ENCODE measurements at regions not wholly inside any gene's neighbourhood (a gene's known extent, or its start where the extent isn't known, plus 50 kb on each side); places are given as distances from the start of the nearest gene placed in this dataset.

- no peak for TF ChIP-seq UBTF (IDR thresholded peaks at IDR 0.05; ENCODE audit: borderline replicate concordance in 1 of 2, low read depth in 2 of 2, low read length in 2 of 2)
- no peak for TF ChIP-seq TCF7L2 (IDR thresholded peaks at IDR 0.05; ENCODE audit: low read depth, low read length)
These were observed 501.2 kb downstream of the PCNX1 start (continued) for GRCh38 chr14:71408362-71409030.

GRCh38 chr14:71410578-71411284 is 503.5 kb downstream of the PCNX1 start:
- ATAC-seq: no peak
- intact Hi-C loops (cut with micrococcal nuclease): no loop called here
- no peak overlapping the region for H3K4me3 ChIP-seq
- no peak for TF ChIP-seq HINFP (tag; conservative IDR thresholded peaks at IDR 0.05; ENCODE audit: low read depth)
- TF ChIP-seq ZNF253 (CRISPR knock-in tag; conservative IDR thresholded peaks at IDR 0.05): no peak
- no peak for TF ChIP-seq KAT7 (CRISPR knock-in tag; IDR thresholded peaks at IDR 0.05; ENCODE audit: borderline replicate concordance)
- TF ChIP-seq HDAC6 (IDR thresholded peaks at IDR 0.05; ENCODE audit: low read depth, low read length): no peak
- no peak for TF ChIP-seq MTA2 (IDR thresholded peaks at IDR 0.05; ENCODE audit: low read depth)
- no peak for TF ChIP-seq PHF20 (IDR thresholded peaks at IDR 0.05; ENCODE audit: partially characterized antibody)
- TF ChIP-seq ZBTB12 (CRISPR knock-in tag; IDR thresholded peaks at IDR 0.05): no peak
- no peak for TF ChIP-seq ZNF217 (CRISPR knock-in tag; IDR thresholded peaks at IDR 0.05)
- no peak for TF ChIP-seq SAP30 (IDR thresholded peaks at IDR 0.05; ENCODE audit: borderline replicate concordance, insufficient read depth, low read depth, low read length, poor library complexity, severe bottlenecking)
- no peak for TF ChIP-seq NFE2 (IDR thresholded peaks at IDR 0.05; ENCODE audit: low read depth)
- no peak for TF ChIP-seq PHTF2 (CRISPR knock-in tag; IDR thresholded peaks at IDR 0.05)
- no peak for TF ChIP-seq CBX2 (IDR thresholded peaks at IDR 0.05; ENCODE audit: insufficient read depth, low read length, poor library complexity, severe bottlenecking)

More at GRCh38 chr14:71410578-71411284, 503.5 kb downstream of the PCNX1 start:
- H3K9ac ChIP-seq (ENCODE audit: insufficient read depth in 1 of 2, low read depth in 2 of 2, low read length in 2 of 2): no peak overlapping the region
- H3K9me3 ChIP-seq (replicated peaks; ENCODE audit: control insufficient read depth, insufficient read depth, low read depth, low read length): no peaks in the 10 kb centered on the region
- BruUV-seq (replicated peaks): no TSS peak
- no peaks in the 10 kb centered on the region for H4K20me1 ChIP-seq (replicated peaks; ENCODE audit: control insufficient read depth, insufficient read depth, low read length)
- no peaks in the 10 kb centered on the region for H3K36me3 ChIP-seq (ENCODE audit: control insufficient read depth, insufficient read depth, low read length)
- no peaks in the 10 kb centered on the region for H3K79me2 ChIP-seq (ENCODE audit: control insufficient read depth, insufficient read depth, low read length)
- no peak overlapping the region for H2AFZ ChIP-seq (ENCODE audit: low read depth, low read length)
- no peaks in the 10 kb centered on the region for H3K9me1 ChIP-seq (ENCODE audit: control insufficient read depth, insufficient read depth, low read length)
- no peak overlapping the region for H3K4me2 ChIP-seq (ENCODE audit: insufficient read depth, low read length)
- ChIA-PET POLR2A (no interaction called here), CTCF (ENCODE audit: low intra/inter-chr PET ratio) (no interaction called here)
- DNase-seq (ENCODE audit: extremely low read depth in 1 of 4, low spot score in 3 of 4) (no peak), FAIRE-seq (no peak)
- no peaks in the 10 kb centered on the region for H3K27me3 ChIP-seq (ENCODE audit: control insufficient read depth in 2 of 2, insufficient read depth in 2 of 2, low read length in 2 of 2)
- H3K27ac ChIP-seq (ENCODE audit: extremely low read depth, low read depth, low read length): no peak overlapping the region
- in situ Hi-C loops (cut with MboI): no loop called here
- 59% methylated on average over 5 of the region's 5 CpGs for WGBS (ENCODE audit: insufficient coverage, low coverage, missing lambda C conversion rate)
- H3K4me1 ChIP-seq (replicated peaks in 1 of 2; ENCODE audit: control insufficient read depth in 2 of 2, insufficient read depth in 2 of 2, low read length in 2 of 2): no peaks in the 10 kb centered on the region; a peak in 1 of 5 replicates

Data from K562 (cell line).